KG1 (cell line): ENCODE measurements at regions not wholly inside any gene's neighbourhood (a gene's known extent, or its start where the extent isn't known, plus 50 kb on each side); places are given as distances from the start of the nearest gene placed in this dataset.
"Not testable (repeated sequence)": the region's sequence is repeated elsewhere in the genome, so short reads cannot be mapped to it uniquely, and the experiment has no call there.

ENCODE experiments used
- DNase-seq: peaks from one replicate; lab custom pipeline; 2025; lab: John Stamatoyannopoulos, UW

GRCh38 chr14:105709281-105710118 is 183.1 kb downstream of the TMEM121 start:
- DNase-seq = no peak

- no peak for DNase-seq
Observed at GRCh38 chr14:105710119-105711043, 184.0 kb downstream of the TMEM121 start.

- DNase-seq = no peak
Observed at GRCh38 chr14:105711044-105711620, 184.7 kb downstream of the TMEM121 start.

- DNase-seq = no peak
Observed at GRCh38 chr14:105711841-105712460, 185.6 kb downstream of the TMEM121 start.

GRCh38 chr14:105712670-105713069 is 186.3 kb downstream of the TMEM121 start:
- not testable (repeated sequence) for DNase-seq

- DNase-seq = not testable (repeated sequence)
Observed at GRCh38 chr14:105713160-105713559, 186.8 kb downstream of the TMEM121 start.

- DNase-seq = not testable (repeated sequence)
Observed at GRCh38 chr14:105713836-105714235, 187.5 kb downstream of the TMEM121 start.

GRCh38 chr14:105718787-105719186 is 192.4 kb downstream of the TMEM121 start:
- DNase-seq = not testable (repeated sequence)

- not testable (repeated sequence) for DNase-seq
Observed at GRCh38 chr14:105720106-105720505, 193.7 kb downstream of the TMEM121 start.

- DNase-seq = not testable (repeated sequence)
Observed at GRCh38 chr14:105720852-105721601, 194.6 kb downstream of the TMEM121 start.

GRCh38 chr14:105721602-105721970 is 195.2 kb downstream of the TMEM121 start:
- DNase-seq = not testable (repeated sequence)

GRCh38 chr14:105721996-105722709 is 195.8 kb downstream of the TMEM121 start:
- DNase-seq = not testable (repeated sequence)

- DNase-seq = not testable (repeated sequence)
Observed at GRCh38 chr14:105723271-105723670, 196.9 kb downstream of the TMEM121 start.

- not testable (repeated sequence) for DNase-seq
Observed at GRCh38 chr14:105723776-105724175, 197.4 kb downstream of the TMEM121 start.

- not testable (repeated sequence) for DNase-seq
Observed at GRCh38 chr14:105729825-105730368, 203.5 kb downstream of the TMEM121 start.

- not testable (repeated sequence) for DNase-seq
Observed at GRCh38 chr14:105730731-105731130, 204.3 kb downstream of the TMEM121 start.

- not testable (repeated sequence) for DNase-seq
Observed at GRCh38 chr14:105731221-105731985, 205.0 kb downstream of the TMEM121 start.

GRCh38 chr14:105733081-105734065 is 207.0 kb downstream of the TMEM121 start:
- no peak for DNase-seq
